ENCODE measurements at regions not wholly inside any gene's neighbourhood (a gene's known extent, or its start where the extent isn't known, plus 50 kb on each side); places are given as distances from the start of the nearest gene placed in this dataset.

DNA sequence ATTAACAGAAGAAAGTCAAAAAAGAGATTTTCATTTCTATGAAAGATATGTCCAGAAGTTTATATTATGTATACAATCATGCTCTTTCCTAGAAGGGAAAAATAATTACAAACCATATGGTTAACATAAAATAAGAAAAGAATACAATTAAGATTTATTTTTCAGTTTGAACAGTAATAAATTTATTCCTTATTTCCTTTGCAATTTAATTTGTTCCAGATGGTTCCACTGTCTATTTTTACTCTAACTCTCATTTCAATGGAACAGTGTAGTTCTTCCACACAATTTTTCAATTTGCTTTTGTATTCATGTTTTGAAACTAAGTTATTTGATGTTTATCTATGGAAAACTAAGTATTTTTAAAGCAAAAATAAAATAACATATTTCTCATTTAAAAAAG, 1026.3 kb downstream of the TAF11L14 start:
- Histone ChIP-seq H2AFZ (ENCODE audit: low read length) (no peak overlapping the region), H3K79me2 (ENCODE audit: insufficient read depth, low read length) (no peaks in the 10 kb centered on the region), H3K4me1 (ENCODE audit: insufficient read depth, low read length) (no peaks in the 10 kb centered on the region), H3K27me3 (ENCODE audit: control insufficient read depth in 1 of 2, insufficient read depth in 2 of 2, low read length in 2 of 2) (no peaks in the 10 kb centered on the region), H3K9ac (ENCODE audit: insufficient read depth, low read depth, low read length) (no peak overlapping the region), H3K27ac (ENCODE audit: extremely low read length, insufficient read depth, low read length) (no peak overlapping the region), H3K4me2 (ENCODE audit: low read depth, low read length) (no peak overlapping the region), H3K4me3 (replicated peaks in 1 of 3; ENCODE audit: insufficient read depth in 1 of 3, low read depth in 2 of 3, low read length in 3 of 3) (no peak overlapping the region), H4K20me1 (ENCODE audit: insufficient read depth, low read length) (no peaks in the 10 kb centered on the region), H3K9me3 (ENCODE audit: low read length) (peaks cover 22% of the 10 kb centered on the region), H3K36me3 (replicated peaks in 1 of 2; ENCODE audit: control insufficient read depth in 1 of 2, insufficient read depth in 2 of 2, low read length in 2 of 2) (no peaks in the 10 kb centered on the region)
- CTCF ChIA-PET (ENCODE audit: low intra/inter-chr PET ratio, low total read pairs) = no interaction called here
- no TSS peak for BruUV-seq (replicated peaks)
- DNase-seq (ENCODE audit: low spot score) = no peak
- no peak for FAIRE-seq
- POLR2A ChIA-PET = no interaction called here
- in situ Hi-C loops (cut with HindIII; ENCODE audit: extremely low pct_ligation_motif_present, low pct_unique_long_range_greater_than_20kb) = no loop called here
- intact Hi-C loops (cut with micrococcal nuclease; ENCODE audit: unreplicated experiment) = no loop called here
- ATAC-seq = no peak
- no peak for TF ChIP-seq NFIB (CRISPR knock-in tag; IDR thresholded peaks at IDR 0.05; ENCODE audit: borderline replicate concordance)

DNA sequence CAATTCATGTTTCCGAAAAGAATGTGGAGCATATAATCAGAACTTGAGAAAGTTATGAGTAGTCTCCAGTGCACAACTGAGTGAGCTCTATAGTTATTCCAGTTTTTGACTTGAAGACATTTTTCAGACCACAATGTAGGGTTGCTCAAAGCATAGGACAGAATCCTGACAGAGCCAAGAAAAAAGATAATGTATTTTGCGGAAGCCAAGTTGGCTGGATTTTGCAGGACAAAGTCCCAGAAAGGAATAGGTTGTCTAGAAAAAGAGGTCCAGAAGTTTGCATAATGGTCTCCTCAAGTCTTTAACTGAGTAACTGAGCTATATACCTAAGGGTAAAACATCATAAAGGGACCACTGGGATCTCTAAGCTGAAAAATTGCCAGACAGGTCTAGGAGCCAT, 1028.0 kb downstream of the TAF11L14 start:
- intact Hi-C loops (cut with micrococcal nuclease; ENCODE audit: unreplicated experiment) = no loop called here
- in situ Hi-C loops (cut with HindIII; ENCODE audit: extremely low pct_ligation_motif_present, low pct_unique_long_range_greater_than_20kb) = no loop called here
- Histone ChIP-seq H3K4me3 (replicated peaks in 1 of 3; ENCODE audit: insufficient read depth in 1 of 3, low read depth in 2 of 3, low read length in 3 of 3) (no peak overlapping the region), H2AFZ (ENCODE audit: low read length) (no peak overlapping the region), H4K20me1 (ENCODE audit: insufficient read depth, low read length) (no peaks in the 10 kb centered on the region), H3K4me1 (ENCODE audit: insufficient read depth, low read length) (no peaks in the 10 kb centered on the region), H3K4me2 (ENCODE audit: low read depth, low read length) (no peak overlapping the region), H3K9me3 (ENCODE audit: low read length) (peaks cover 22% of the 10 kb centered on the region), H3K9ac (ENCODE audit: insufficient read depth, low read depth, low read length) (no peak overlapping the region), H3K27ac (ENCODE audit: extremely low read length, insufficient read depth, low read length) (no peak overlapping the region), H3K36me3 (replicated peaks in 1 of 2; ENCODE audit: control insufficient read depth in 1 of 2, insufficient read depth in 2 of 2, low read length in 2 of 2) (no peaks in the 10 kb centered on the region), H3K79me2 (ENCODE audit: insufficient read depth, low read length) (no peaks in the 10 kb centered on the region), H3K27me3 (ENCODE audit: control insufficient read depth in 1 of 2, insufficient read depth in 2 of 2, low read length in 2 of 2) (no peaks in the 10 kb centered on the region)
- no peak for ATAC-seq
- no peak for DNase-seq (ENCODE audit: low spot score)
- no peak for FAIRE-seq
- 21% methylated on average over 2 of the region's 2 CpGs for WGBS (ENCODE audit: low lambda C conversion rate)
- no TSS peak for BruUV-seq (replicated peaks)
- TF ChIP-seq HNRNPL (IDR thresholded peaks at IDR 0.05; ENCODE audit: low read depth, low read length) (no peak), ZNF607 (CRISPR knock-in tag; IDR thresholded peaks at IDR 0.05; ENCODE audit: borderline replicate concordance) (no peak), TP53 (CRISPR knock-in tag; conservative IDR thresholded peaks at IDR 0.05) (no peak), ZNF367 (CRISPR knock-in tag; IDR thresholded peaks at IDR 0.05; ENCODE audit: borderline replicate concordance) (no peak), ASH2L (IDR thresholded peaks at IDR 0.05; ENCODE audit: insufficient read length, low read depth, low read length) (no peak), NPAS2 (CRISPR knock-in tag; IDR thresholded peaks at IDR 0.05; ENCODE audit: borderline replicate concordance) (no peak), ZNF354B (CRISPR knock-in tag; IDR thresholded peaks at IDR 0.05) (no peak), ZNF230 (CRISPR knock-in tag; IDR thresholded peaks at IDR 0.05) (no peak), ZKSCAN5 (CRISPR knock-in tag; IDR thresholded peaks at IDR 0.05) (no peak), ZBTB20 (CRISPR knock-in tag; IDR thresholded peaks at IDR 0.05; ENCODE audit: borderline replicate concordance, low read depth) (no peak), SOX6 (IDR thresholded peaks at IDR 0.05) (no peak), SOX6 (CRISPR knock-in tag; IDR thresholded peaks at IDR 0.05) (no peak), MTA3 (CRISPR knock-in tag; IDR thresholded peaks at IDR 0.05) (no peak), SMC3 (IDR thresholded peaks at IDR 0.05; ENCODE audit: low read length) (no peak), ZFP90 (CRISPR knock-in tag; IDR thresholded peaks at IDR 0.05; ENCODE audit: borderline replicate concordance) (no peak), MXD4 (CRISPR knock-in tag; IDR thresholded peaks at IDR 0.05) (no peak), ZNF883 (CRISPR knock-in tag; IDR thresholded peaks at IDR 0.05; ENCODE audit: not compliant biosample characterization) (no peak), MATR3 (CRISPR knock-in tag; IDR thresholded peaks at IDR 0.05) (no peak)
- TF ChIP-seq, protein P1, sequence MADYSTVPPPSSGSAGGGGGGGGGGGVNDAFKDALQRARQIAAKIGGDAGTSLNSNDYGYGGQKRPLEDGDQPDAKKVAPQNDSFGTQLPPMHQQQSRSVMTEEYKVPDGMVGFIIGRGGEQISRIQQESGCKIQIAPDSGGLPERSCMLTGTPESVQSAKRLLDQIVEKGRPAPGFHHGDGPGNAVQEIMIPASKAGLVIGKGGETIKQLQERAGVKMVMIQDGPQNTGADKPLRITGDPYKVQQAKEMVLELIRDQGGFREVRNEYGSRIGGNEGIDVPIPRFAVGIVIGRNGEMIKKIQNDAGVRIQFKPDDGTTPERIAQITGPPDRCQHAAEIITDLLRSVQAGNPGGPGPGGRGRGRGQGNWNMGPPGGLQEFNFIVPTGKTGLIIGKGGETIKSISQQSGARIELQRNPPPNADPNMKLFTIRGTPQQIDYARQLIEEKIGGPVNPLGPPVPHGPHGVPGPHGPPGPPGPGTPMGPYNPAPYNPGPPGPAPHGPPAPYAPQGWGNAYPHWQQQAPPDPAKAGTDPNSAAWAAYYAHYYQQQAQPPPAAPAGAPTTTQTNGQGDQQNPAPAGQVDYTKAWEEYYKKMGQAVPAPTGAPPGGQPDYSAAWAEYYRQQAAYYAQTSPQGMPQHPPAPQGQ (CRISPR knock-in tag; IDR thresholded peaks at IDR 0.05; ENCODE audit: borderline replicate concordance) = no peak
- TF ChIP-seq, protein P2, sequence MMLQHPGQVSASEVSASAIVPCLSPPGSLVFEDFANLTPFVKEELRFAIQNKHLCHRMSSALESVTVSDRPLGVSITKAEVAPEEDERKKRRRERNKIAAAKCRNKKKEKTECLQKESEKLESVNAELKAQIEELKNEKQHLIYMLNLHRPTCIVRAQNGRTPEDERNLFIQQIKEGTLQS (CRISPR knock-in tag; IDR thresholded peaks at IDR 0.05) = no peak
- CTCF ChIA-PET (ENCODE audit: low intra/inter-chr PET ratio, low total read pairs) = no interaction called here
- POLR2A ChIA-PET = no interaction called here

All from HepG2 (cell line).